GM21390 (cell line): ENCODE measurements at regions not wholly inside any gene's neighbourhood (a gene's known extent, or its start where the extent isn't known, plus 50 kb on each side); places are given as distances from the start of the nearest gene placed in this dataset.
"Not testable (repeated sequence)": the region's sequence is repeated elsewhere in the genome, so short reads cannot be mapped to it uniquely, and the experiment has no call there.

Experiments used
- ATAC-seq: cut with Tn5 transposase; IDR thresholded peaks from one replicate; pipeline ENCODE4 v1.9.1; 2021; ENCODE audit not compliant: unreplicated experiment

- ATAC-seq = no peak
Observed at GRCh38 chr12:100083308-100083707, 59.4 kb downstream of the BLTP3B start.

- not testable (repeated sequence) for ATAC-seq
Observed at GRCh38 chr12:100078777-100079176, 63.9 kb downstream of the BLTP3B start.

GRCh38 chr12:100077367-100077766, 65.3 kb downstream of the BLTP3B start:
- no peak for ATAC-seq

GRCh38 chr12:100075598-100075997, 67.1 kb downstream of the BLTP3B start:
- no peak for ATAC-seq

GRCh38 chr12:100069795-100070194, 72.9 kb downstream of the BLTP3B start:
- ATAC-seq = no peak

- no peak for ATAC-seq
Observed at GRCh38 chr12:100068305-100068704, 74.4 kb downstream of the BLTP3B start.

GRCh38 chr12:100061814-100062213, 77.1 kb upstream of the ANKS1B start:
- no peak for ATAC-seq

- peak; percentile 67 for ATAC-seq
Observed at GRCh38 chr12:100058482-100059029, 73.8 kb upstream of the ANKS1B start.

GRCh38 chr12:100046202-100046601, 61.5 kb upstream of the ANKS1B start:
- not testable (repeated sequence) for ATAC-seq

GRCh38 chr12:100044266-100044665, 59.5 kb upstream of the ANKS1B start:
- ATAC-seq = no peak

- ATAC-seq = no peak
Observed at GRCh38 chr12:100043631-100044030, 58.9 kb upstream of the ANKS1B start.
